Fibroblast of lung (primary cell): ENCODE measurements at regions not wholly inside any gene's neighbourhood (a gene's known extent, or its start where the extent isn't known, plus 50 kb on each side); places are given as distances from the start of the nearest gene placed in this dataset.

Experiments used
- CTCF ChIP-seq, 2 donors: IDR thresholded peaks in 1 of 2; conservative IDR thresholded peaks in 1 of 2; 1 replicate in 1 of 2; 2 replicates in 1 of 2; pipeline ENCODE4 v1.5.1; 2011 to 2012; ENCODE audit warnings: low read length in 2 of 2, control low read depth in 1 of 2, inconsistent platforms in 1 of 2, low read depth in 1 of 2, mild to moderate bottlenecking in 1 of 2
- EZH2 ChIP-seq: IDR thresholded peaks from 2 replicates; pipeline ENCODE4 v1.5.1; 2012; ENCODE audit warnings: low read length, control low read depth, mild to moderate bottlenecking; ENCODE audit errors: missing control alignments

- no peak for TF ChIP-seq CTCF (conservative IDR thresholded peaks at IDR 0.05 in 1 of 2, IDR thresholded peaks at IDR 0.05 in 1 of 2; ENCODE audit: low read depth in 1 of 2, low read length in 2 of 2)
- no peak for TF ChIP-seq EZH2
These were observed 122.6 kb upstream of the ADAMTS18 start for GRCh38 chr16:77557385-77557784.
